Central memory CD4-positive, alpha-beta T cell (primary cell): ENCODE measurements at regions not wholly inside any gene's neighbourhood (a gene's known extent, or its start where the extent isn't known, plus 50 kb on each side); places are given as distances from the start of the nearest gene placed in this dataset.

Source experiments
- DNase-seq: peaks from one replicate; pipeline ENCODE4 v3.0.0; 2022

- DNase-seq, result no peak
Measured at GRCh38 chr13:74450964-74451363, 316.8 kb upstream of the KLF12 start.

GRCh38 chr13:74450525-74450845, 316.3 kb upstream of the KLF12 start:
- no peak for DNase-seq

GRCh38 chr13:74449811-74450524, 315.8 kb upstream of the KLF12 start:
- DNase-seq, result no peak

- no peak for DNase-seq
Measured at GRCh38 chr13:74444864-74445479, 310.8 kb upstream of the KLF12 start.

GRCh38 chr13:74444161-74444571, 310.0 kb upstream of the KLF12 start:
- DNase-seq, result no peak

- no peak for DNase-seq
Measured at GRCh38 chr13:74443631-74444030, 309.4 kb upstream of the KLF12 start.

- no peak for DNase-seq
Measured at GRCh38 chr13:74442751-74443150, 308.5 kb upstream of the KLF12 start.

GRCh38 chr13:74438901-74439300, 304.7 kb upstream of the KLF12 start:
- no peak for DNase-seq

- no peak for DNase-seq
Measured at GRCh38 chr13:74434782-74435181, 300.6 kb upstream of the KLF12 start.

- DNase-seq, result no peak
Measured at GRCh38 chr13:74424455-74424854, 290.3 kb upstream of the KLF12 start.

GRCh38 chr13:74423434-74423833, 289.2 kb upstream of the KLF12 start:
- no peak for DNase-seq

GRCh38 chr13:74414458-74414857, 280.3 kb upstream of the KLF12 start:
- DNase-seq, result no peak

GRCh38 chr13:74413482-74413881, 279.3 kb upstream of the KLF12 start:
- DNase-seq, result no peak

- DNase-seq, result no peak
Measured at GRCh38 chr13:74409551-74409950, 275.3 kb upstream of the KLF12 start.

GRCh38 chr13:74406420-74406819, 272.2 kb upstream of the KLF12 start:
- no peak for DNase-seq

GRCh38 chr13:74398599-74398998, 264.4 kb upstream of the KLF12 start:
- DNase-seq, result no peak

GRCh38 chr13:74389056-74389455, 254.9 kb upstream of the KLF12 start:
- no peak for DNase-seq

GRCh38 chr13:74388626-74389025, 254.4 kb upstream of the KLF12 start:
- no peak for DNase-seq

GRCh38 chr13:74372511-74372910, 238.3 kb upstream of the KLF12 start:
- no peak for DNase-seq

GRCh38 chr13:74367193-74367592, 233.0 kb upstream of the KLF12 start:
- DNase-seq, result peak; percentile 12

- DNase-seq, result no peak
Measured at GRCh38 chr13:74361274-74361673, 227.1 kb upstream of the KLF12 start.

- no peak for DNase-seq
Measured at GRCh38 chr13:74346960-74347359, 212.8 kb upstream of the KLF12 start.

GRCh38 chr13:74338341-74338740, 204.1 kb upstream of the KLF12 start:
- DNase-seq, result no peak

GRCh38 chr13:74336546-74336945, 202.3 kb upstream of the KLF12 start:
- DNase-seq, result no peak

- DNase-seq, result no peak
Measured at GRCh38 chr13:74335370-74335769, 201.2 kb upstream of the KLF12 start.
